Erythroblast (primary cell): ENCODE measurements at regions not wholly inside any gene's neighbourhood (a gene's known extent, or its start where the extent isn't known, plus 50 kb on each side); places are given as distances from the start of the nearest gene placed in this dataset.

Source experiments
- GATA1 ChIP-seq: IDR thresholded peaks from 2 replicates; pipeline ENCODE4 v1.6.1; 2011; ENCODE audit warnings: low read depth, mild to moderate bottlenecking, control low read depth, low read length, moderate library complexity
- POLR2A ChIP-seq: IDR thresholded peaks from 2 replicates; pipeline ENCODE4 v1.6.1; 2011; ENCODE audit warnings: mild to moderate bottlenecking, low read length

- TF ChIP-seq POLR2A (no peak), GATA1 (no peak)
Observed at GRCh38 chr17:54124456-54124855, 301.7 kb downstream of the KIF2B start.
